H1 (cell line): ENCODE measurements at regions not wholly inside any gene's neighbourhood (a gene's known extent, or its start where the extent isn't known, plus 50 kb on each side); places are given as distances from the start of the nearest gene placed in this dataset.

Source experiments
- CTCF ChIA-PET: fragments of 300-600 bp; sonication (Branson Sonifier 250); formaldehyde crosslinking; loops from one replicate; lab custom pipeline; 2021; ENCODE audit not compliant: partially characterized antibody; lab: Charles Lee
- POLR2A ChIA-PET: fragments of 300-600 bp; sonication (Branson Sonifier 250); formaldehyde crosslinking; loops from one replicate; lab custom pipeline; 2021; ENCODE audit warnings: inconsistent platforms; ENCODE audit not compliant: partially characterized antibody; lab: Charles Lee
- DNase-seq, 2 experiments: peaks; one replicate each; pipeline versions ENCODE4 v3.0.0 to v3.0.0-alpha.2; 2010 to 2022; ENCODE audit warnings: low spot score in 2 of 2, low read depth in 1 of 2, mixed read lengths in 1 of 2
- FAIRE-seq: peaks from 2 replicates; lab custom pipeline; 2011; peaks lifted over from hg19 to GRCh38; lab: Jason Lieb, UNC
- H2AFZ ChIP-seq: 2 replicates; pipeline ENCODE4 v1.8.1; 2012; ENCODE audit warnings: low read length, inconsistent platforms
- H2AK5ac ChIP-seq: 2 replicates; pipeline ENCODE4 v1.6.1; 2013; ENCODE audit warnings: low read depth, low read length
- H2BK120ac ChIP-seq: replicated peaks from 2 replicates; pipeline ENCODE3; 2013; ENCODE audit warnings: low read depth, low read length, inconsistent platforms
- H2BK12ac ChIP-seq: 2 replicates; pipeline ENCODE4 v1.6.1; 2013; ENCODE audit warnings: low read depth, low read length
- H2BK15ac ChIP-seq: 2 replicates; pipeline ENCODE4 v1.6.1; 2013; ENCODE audit warnings: low read length
- H2BK20ac ChIP-seq: 2 replicates; pipeline ENCODE4 v1.6.1; 2013; ENCODE audit warnings: low read length
- H2BK5ac ChIP-seq: 2 replicates; pipeline ENCODE4 v1.6.1; 2013; ENCODE audit warnings: low read depth, low read length
- H3K14ac ChIP-seq: 2 replicates; pipeline ENCODE4 v1.6.1; 2013; ENCODE audit warnings: inconsistent platforms; ENCODE audit not compliant: insufficient read length
- H3K18ac ChIP-seq: 2 replicates; pipeline ENCODE4 v1.6.1; 2013; ENCODE audit warnings: low read length; ENCODE audit errors: extremely low read depth
- H3K23ac ChIP-seq: 2 replicates; pipeline ENCODE4 v1.6.1; 2013; ENCODE audit warnings: inconsistent platforms; ENCODE audit not compliant: insufficient read length
- H3K23me2 ChIP-seq: 2 replicates; pipeline ENCODE4 v1.6.1; 2013; ENCODE audit warnings: low read depth, low read length
- H3K27ac ChIP-seq: 2 replicates; pipeline ENCODE4 v1.6.1; 2011; ENCODE audit warnings: low read depth, low read length, inconsistent platforms
- H3K27me3 ChIP-seq, 4 experiments: replicated peaks in 1 of 4; 1 replicate in 1 of 4; 2 replicates in 3 of 4; pipeline versions ENCODE4 v1.6.1 to v1.8.1; 2011 to 2013; ENCODE audit warnings: low read length in 3 of 4, mild to moderate bottlenecking in 3 of 4, inconsistent platforms in 2 of 4, mixed read lengths in 2 of 4, moderate library complexity in 1 of 4; ENCODE audit not compliant: control insufficient read depth in 3 of 4, insufficient read depth in 3 of 4; ENCODE audit errors: extremely low read depth in 1 of 4
- H3K36me3 ChIP-seq, 4 experiments: 2 replicates each; pipeline versions ENCODE4 v1.6.1 to v1.8.1; 2011 to 2013; ENCODE audit warnings: mild to moderate bottlenecking in 4 of 4, low read length in 3 of 4, moderate library complexity in 2 of 4, control low read depth in 1 of 4, inconsistent platforms in 1 of 4; ENCODE audit not compliant: insufficient read depth in 4 of 4, control insufficient read depth in 2 of 4
- H3K4ac ChIP-seq: replicated peaks from 2 replicates; pipeline ENCODE3; 2013; ENCODE audit warnings: low read length, low read depth, mixed read lengths, inconsistent platforms; ENCODE audit not compliant: insufficient read length
- H3K4me1 ChIP-seq, 4 experiments: replicated peaks in 1 of 4; 1 replicate in 1 of 4; 2 replicates in 3 of 4; pipeline versions ENCODE4 v1.6.1 to v1.8.1; 2011 to 2013; ENCODE audit warnings: low read length in 3 of 4, inconsistent platforms in 2 of 4, mixed read lengths in 1 of 4; ENCODE audit not compliant: insufficient read depth in 4 of 4, control insufficient read depth in 3 of 4
- H3K4me2 ChIP-seq, 2 experiments: 2 replicates each; pipeline versions ENCODE4 v1.6.1 to v1.8.1; 2011 to 2013; ENCODE audit warnings: low read depth in 2 of 2, low read length in 2 of 2, control low read depth in 1 of 2, inconsistent platforms in 1 of 2, mild to moderate bottlenecking in 1 of 2; ENCODE audit not compliant: insufficient read depth in 1 of 2
- H3K4me3 ChIP-seq, 4 experiments: fragments of 200-600, 300-600 bp in 1 of 4; sonication (generic), shearing (Covaris generic), sonication (Bioruptor Twin) in 1 of 4; 2 replicates each; pipeline versions ENCODE4 v1.5.1 to v1.8.1; 2011 to 2016; ENCODE audit warnings: low read length in 4 of 4, low read depth in 3 of 4, control low read depth in 2 of 4, inconsistent platforms in 2 of 4, mild to moderate bottlenecking in 2 of 4, mixed read lengths in 1 of 4, moderate library complexity in 1 of 4; ENCODE audit not compliant: insufficient read depth in 2 of 4; ENCODE audit errors: extremely low read depth in 1 of 4
- H3K56ac ChIP-seq: replicated peaks from 2 replicates; pipeline ENCODE3; 2013; ENCODE audit warnings: low read depth, mild to moderate bottlenecking, mixed read lengths, low read length, inconsistent platforms; ENCODE audit not compliant: insufficient read length
- H3K79me1 ChIP-seq: 2 replicates; pipeline ENCODE4 v1.6.1; 2013; ENCODE audit warnings: low read depth, low read length, control low read depth
- H3K79me2 ChIP-seq, 2 experiments: 2 replicates each; pipeline versions ENCODE4 v1.6.1 to v1.8.1; 2012 to 2013; ENCODE audit warnings: low read length in 2 of 2, mild to moderate bottlenecking in 2 of 2, inconsistent platforms in 1 of 2; ENCODE audit not compliant: insufficient read depth in 2 of 2, control insufficient read depth in 1 of 2
- H3K9ac ChIP-seq, 4 experiments: replicated peaks in 1 of 4; 1 replicate in 1 of 4; 2 replicates in 3 of 4; pipeline versions ENCODE4 v1.6.1 to v1.8.1; 2011 to 2013; ENCODE audit warnings: low read depth in 3 of 4, low read length in 3 of 4, control low read depth in 2 of 4, mild to moderate bottlenecking in 2 of 4, moderate library complexity in 2 of 4, inconsistent platforms in 1 of 4; ENCODE audit errors: extremely low read depth in 1 of 4
- H3K9me3 ChIP-seq, 2 experiments: 2 replicates each; pipeline versions ENCODE4 v1.6.1 to v1.8.1; 2012 to 2013; ENCODE audit warnings: mild to moderate bottlenecking in 2 of 2, moderate library complexity in 2 of 2, control low read depth in 1 of 2, inconsistent platforms in 1 of 2, low read depth in 1 of 2, low read length in 1 of 2, mixed read lengths in 1 of 2; ENCODE audit not compliant: insufficient read depth in 2 of 2
- H4K20me1 ChIP-seq, 2 experiments: replicated peaks in 1 of 2; 2 replicates each; pipeline versions ENCODE3 to v1.8.1; 2011 to 2013; ENCODE audit warnings: inconsistent platforms in 2 of 2, low read length in 2 of 2, mild to moderate bottlenecking in 1 of 2; ENCODE audit not compliant: insufficient read depth in 2 of 2, control insufficient read depth in 1 of 2
- H4K5ac ChIP-seq: 2 replicates; pipeline ENCODE4 v1.6.1; 2013; ENCODE audit warnings: low read length, low read depth, mixed read lengths, inconsistent platforms; ENCODE audit not compliant: insufficient read length
- H4K8ac ChIP-seq: 2 replicates; pipeline ENCODE4 v1.8.0; 2013; ENCODE audit warnings: mild to moderate bottlenecking, moderate library complexity, low read length, inconsistent platforms; ENCODE audit not compliant: insufficient read depth; ENCODE audit errors: extremely low read depth
- H4K91ac ChIP-seq: replicated peaks from 2 replicates; pipeline ENCODE3; 2013; ENCODE audit warnings: low read length, mixed read lengths, inconsistent platforms; ENCODE audit not compliant: insufficient read length
- ASH2L ChIP-seq: fragments of 200-600, 300-600 bp; sonication (generic); IDR thresholded peaks from one replicate; pipeline ENCODE4 v1.7.1; 2017; ENCODE audit warnings: low read length
- TBP ChIP-seq: IDR thresholded peaks from 2 replicates; pipeline ENCODE4 v1.6.1; 2011; ENCODE audit warnings: low read depth, low read length, improper control_type of control experiment
- WGBS, 2 experiments: shearing (Covaris generic) in 1 of 2; methylation state at CpG; one replicate each; pipeline versions ENCODE4 v1.1.6 to v1.1.7; 2013 to 2015; ENCODE audit warnings: low lambda C conversion rate in 2 of 2, mixed read lengths in 2 of 2, inconsistent platforms in 1 of 2, low coverage in 1 of 2, missing lambda C conversion rate in 1 of 2; ENCODE audit not compliant: insufficient replicate concordance in 2 of 2, insufficient coverage in 1 of 2, insufficient read length in 1 of 2; ENCODE audit errors: extremely low coverage in 1 of 2, missing lambda C conversion rate in 1 of 2; 5-methylcytosine and 5-hydroxymethylcytosine counted together

DNA sequence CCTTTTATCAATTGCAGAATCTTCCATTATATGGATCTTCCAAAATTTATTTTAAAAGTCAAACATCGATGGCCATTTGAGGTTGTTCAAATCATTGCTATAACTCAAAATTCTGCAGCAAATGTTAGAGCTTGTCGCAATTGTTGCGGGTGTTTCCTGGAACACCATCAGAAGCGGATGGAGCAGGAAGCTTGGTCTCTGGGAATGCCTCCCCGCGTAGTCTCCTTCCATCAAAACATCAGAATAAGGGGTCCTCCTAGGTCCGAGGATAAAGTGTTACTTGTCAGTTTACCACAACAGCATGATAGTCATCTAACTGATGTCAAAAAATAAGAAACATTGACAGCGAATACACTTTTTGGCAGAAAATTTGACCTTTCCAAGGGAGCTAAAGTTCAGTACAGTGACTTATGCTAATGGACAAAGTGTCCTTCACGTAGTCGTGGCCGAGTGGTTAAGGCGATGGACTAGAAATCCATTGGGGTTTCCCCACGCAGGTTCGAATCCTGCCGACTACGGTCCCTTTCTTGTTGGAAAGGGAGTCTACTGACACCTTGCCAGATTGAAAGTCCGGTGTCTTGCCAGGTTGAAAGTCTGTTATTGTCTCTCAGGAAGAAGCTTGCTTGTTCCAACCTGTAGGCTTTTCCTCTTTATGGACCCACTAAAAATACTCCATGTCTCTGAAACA, 59.0 kb upstream of the ZNF184 start:
- DNase-seq = no peak
- no peak overlapping the region for H2BK12ac ChIP-seq
- H4K5ac ChIP-seq = no peak overlapping the region
- H3K27me3 ChIP-seq = no peaks in the 10 kb centered on the region
- no peak overlapping the region for H3K9ac ChIP-seq
- H3K23me2 ChIP-seq = no peaks in the 10 kb centered on the region
- H3K27ac ChIP-seq = no peak overlapping the region
- H2BK20ac ChIP-seq = no peak overlapping the region
- H3K23ac ChIP-seq = no peak overlapping the region
- H3K4me2 ChIP-seq = no peak overlapping the region
- no peaks in the 10 kb centered on the region for H4K20me1 ChIP-seq
- no peak overlapping the region for H2AK5ac ChIP-seq
- H3K4ac ChIP-seq = no peak overlapping the region
- no peaks in the 10 kb centered on the region for H3K36me3 ChIP-seq
- H3K79me1 ChIP-seq = no peaks in the 10 kb centered on the region
- no peak overlapping the region for H4K8ac ChIP-seq
- CTCF ChIA-PET = interaction anchor here (0.7 to 1.5 kb wide), 4 partner anchors 8 to 349 kb away, joined by 3 read pairs; no protein-coding TSS in a partner anchor
- POLR2A ChIA-PET = no interaction called here
- no peak overlapping the region for H3K4me3 ChIP-seq
- no peak overlapping the region for H2AFZ ChIP-seq
- 93% methylated on average over 17 of the region's 17 CpGs; no CpG with 5 or more reads in 1 of the 2 experiments for WGBS, 2 experiments
- no peaks in the 10 kb centered on the region for H3K4me1 ChIP-seq
- peak; percentile 77 for TF ChIP-seq TBP
- TF ChIP-seq ASH2L = no peak
- H2BK120ac ChIP-seq = no peak overlapping the region
- no peak overlapping the region for H3K56ac ChIP-seq
- H3K9me3 ChIP-seq = no peaks in the 10 kb centered on the region
- 0 out of 2 replicates have a peak overlapping the region, but pooled peaks have one; percentile 18 for H2BK15ac ChIP-seq
- H2BK5ac ChIP-seq = no peak overlapping the region
- no peak for FAIRE-seq
- H3K79me2 ChIP-seq = no peaks in the 10 kb centered on the region
- no peak overlapping the region for H3K14ac ChIP-seq
- H4K91ac ChIP-seq = no peak overlapping the region
- no peak overlapping the region for H3K18ac ChIP-seq
